Esophagus muscularis mucosa (tissue), 3 donors: ENCODE measurements at regions not wholly inside any gene's neighbourhood (a gene's known extent, or its start where the extent isn't known, plus 50 kb on each side); places are given as distances from the start of the nearest gene placed in this dataset.

ENCODE experiments used
- CTCF ChIP-seq, 3 experiments: fragments of 200-600 bp in 2 of 3; fragments of 450-650 bp in 1 of 3; sonication (generic) in 2 of 3; IDR thresholded peaks; one replicate each; pipeline ENCODE4 v1.5.1; 2017 to 2019; ENCODE audit warnings: antibody characterized with exemption in 3 of 3, mild to moderate bottlenecking in 2 of 3, moderate library complexity in 1 of 3
- POLR2AphosphoS5 ChIP-seq, 2 donors: sonication (generic); formaldehyde crosslinking; IDR thresholded peaks; one replicate each; pipeline ENCODE4 v1.6.1; 2017; ENCODE audit warnings: antibody characterized with exemption in 2 of 2

GRCh38 chr15:101570241-101570640 is 80.7 kb upstream of the PCSK6 start:
- no peak for TF ChIP-seq CTCF (IDR thresholded peaks at IDR 0.05)
- TF ChIP-seq POLR2AphosphoS5 (IDR thresholded peaks at IDR 0.05), result no peak
